Endothelial cell of umbilical vein (primary cell): ENCODE measurements at regions not wholly inside any gene's neighbourhood (a gene's known extent, or its start where the extent isn't known, plus 50 kb on each side); places are given as distances from the start of the nearest gene placed in this dataset.

Experiments used
- BruUV-seq: library from RNA; stranded (reverse); fragments of 400-500 nt; replicated peaks from 2 replicates; lab custom pipeline; 2021; lab: Mats Ljungman, UMichigan
- CTCF ChIA-PET: fragments of 300-600, 350-600 bp; sonication (Branson Sonifier 250); formaldehyde crosslinking; loops from one replicate; lab custom pipeline; 2021; ENCODE audit warnings: antibody characterized with exemption, inconsistent platforms; lab: Charles Lee
- POLR2A ChIA-PET: fragments of 300-600, 350-600 bp; sonication (Branson Sonifier 250); formaldehyde crosslinking; loops from one replicate; lab custom pipeline; 2021; ENCODE audit warnings: antibody characterized with exemption, inconsistent platforms; lab: Charles Lee
- DNase-seq: peaks from one replicate; pipeline ENCODE4 v3.0.0-alpha.2; 2011; ENCODE audit warnings: low read depth, low spot score
- FAIRE-seq: peaks from 2 replicates; lab custom pipeline; 2011; peaks lifted over from hg19 to GRCh38; lab: Jason Lieb, UNC
- H2AFZ ChIP-seq: 2 replicates; pipeline ENCODE4 v1.6.0; 2012; ENCODE audit warnings: low read depth, low read length, control low read depth, inconsistent platforms
- H3K27ac ChIP-seq: 2 replicates; pipeline ENCODE4 v1.5.1; 2011; ENCODE audit warnings: low read depth, mild to moderate bottlenecking, control low read depth, low read length, moderate library complexity; ENCODE audit not compliant: insufficient read depth
- H3K27me3 ChIP-seq, 2 experiments: 2 replicates each; pipeline versions ENCODE4 v1.6.0 to v1.6.1; 2011; ENCODE audit warnings: low read length in 2 of 2, mixed read lengths in 1 of 2; ENCODE audit not compliant: control insufficient read depth in 2 of 2, insufficient read depth in 2 of 2
- H3K36me3 ChIP-seq, 2 experiments: 2 replicates in 1 of 2; 3 replicates in 1 of 2; pipeline ENCODE4 v1.5.1; 2011; ENCODE audit warnings: low read length in 2 of 2, mild to moderate bottlenecking in 1 of 2, moderate library complexity in 1 of 2; ENCODE audit not compliant: control insufficient read depth in 2 of 2, insufficient read depth in 2 of 2; ENCODE audit errors: extremely low read depth in 1 of 2
- H3K4me1 ChIP-seq: 3 replicates; pipeline ENCODE4 v1.5.1; 2011; ENCODE audit warnings: mild to moderate bottlenecking, low read length; ENCODE audit not compliant: control insufficient read depth, insufficient read depth; ENCODE audit errors: extremely low read depth
- H3K4me2 ChIP-seq: 2 replicates; pipeline ENCODE4 v1.6.1; 2011; ENCODE audit warnings: low read length, control low read depth, mixed read lengths; ENCODE audit not compliant: insufficient read depth
- H3K4me3 ChIP-seq, 3 experiments: fragments of 200-600 bp in 1 of 3; sonication (generic), shearing (Covaris generic) in 1 of 3; replicated peaks in 1 of 3; 2 replicates each; pipeline ENCODE4 v1.5.1; 2011 to 2016; ENCODE audit warnings: control low read depth in 3 of 3, low read length in 3 of 3, mild to moderate bottlenecking in 2 of 3, inconsistent platforms in 1 of 3, low read depth in 1 of 3, moderate library complexity in 1 of 3; ENCODE audit not compliant: insufficient read depth in 1 of 3
- H3K79me2 ChIP-seq: 2 replicates; pipeline ENCODE4 v1.6.0; 2012; ENCODE audit warnings: low read length, inconsistent platforms; ENCODE audit not compliant: control insufficient read depth, insufficient read depth
- H3K9ac ChIP-seq: replicated peaks from 2 replicates; pipeline ENCODE3; 2011; ENCODE audit warnings: low read length, control low read depth; ENCODE audit not compliant: insufficient read depth; ENCODE audit errors: extremely low read depth
- H3K9me1 ChIP-seq: replicated peaks from 3 replicates; pipeline ENCODE4 v1.6.0; 2011; ENCODE audit warnings: mild to moderate bottlenecking, low read length; ENCODE audit not compliant: control insufficient read depth, insufficient read depth; ENCODE audit errors: extremely low read depth
- H3K9me3 ChIP-seq: replicated peaks from 2 replicates; pipeline ENCODE4 v1.5.1; 2012; ENCODE audit warnings: low read length, inconsistent platforms; ENCODE audit not compliant: control insufficient read depth, insufficient read depth
- H4K20me1 ChIP-seq: replicated peaks from 2 replicates; pipeline ENCODE3; 2011; ENCODE audit warnings: mild to moderate bottlenecking, low read length; ENCODE audit not compliant: control insufficient read depth, insufficient read depth; ENCODE audit errors: extremely low read depth
- EZH2 ChIP-seq: IDR thresholded peaks from 2 replicates; pipeline ENCODE4 v1.6.1; 2012; ENCODE audit warnings: borderline replicate concordance, low read depth, mild to moderate bottlenecking, moderate library complexity, low read length, inconsistent platforms; ENCODE audit not compliant: severe bottlenecking
- FOS ChIP-seq: IDR thresholded peaks from 2 replicates; pipeline ENCODE4 v1.6.1; 2011; ENCODE audit warnings: mild to moderate bottlenecking, low read length, moderate library complexity, borderline replicate concordance; ENCODE audit not compliant: insufficient read depth
- GATA2 ChIP-seq: IDR thresholded peaks from 2 replicates; pipeline ENCODE4 v1.7.0; 2011; ENCODE audit warnings: low read depth, mild to moderate bottlenecking, moderate library complexity, mixed read lengths, low read length; ENCODE audit not compliant: insufficient read length, insufficient read depth
- JUN ChIP-seq: IDR thresholded peaks from 2 replicates; pipeline ENCODE4 v1.6.1; 2011; ENCODE audit warnings: borderline replicate concordance, low read depth; ENCODE audit not compliant: insufficient read length, insufficient read depth
- MYC ChIP-seq: IDR thresholded peaks from one replicate; pipeline ENCODE4 v1.6.1; 2011; ENCODE audit warnings: mild to moderate bottlenecking, low read depth, low read length
- POLR2A ChIP-seq: IDR thresholded peaks from 2 replicates; pipeline ENCODE4 v1.6.1; 2012; ENCODE audit warnings: low read depth, mild to moderate bottlenecking, control low read depth, low read length
- POLR2AphosphoS5 ChIP-seq: IDR thresholded peaks from 2 replicates; pipeline ENCODE4 v1.6.1; 2012; ENCODE audit warnings: low read depth, mild to moderate bottlenecking, control low read depth, low read length, moderate library complexity; ENCODE audit not compliant: insufficient read depth
- dilution Hi-C: fragments of 300-500 bp; cut with MboI; formaldehyde crosslinking; loops from one replicate; pipeline ENCODE4 v1.15.0; 2019; ENCODE audit warnings: low sequenced_read_pairs; ENCODE audit not compliant: extremely low pct_ligation_motif_present
- intact Hi-C: fragments of 100-400 bp; cut with micrococcal nuclease; formaldehyde crosslinking; loops from one replicate; pipeline ENCODE4 v1.10.0; 2022
- TF ChIP-seq, protein P1 (sequence below), 2 donors: IDR thresholded peaks; 1 replicate in 1 of 2; 2 replicates in 1 of 2; pipeline ENCODE4 v1.5.1; 2011; ENCODE audit warnings: low read length in 2 of 2, mild to moderate bottlenecking in 2 of 2, moderate library complexity in 2 of 2, control low read depth in 1 of 2, inconsistent platforms in 1 of 2, low read depth in 1 of 2; ENCODE audit not compliant: insufficient read depth in 1 of 2; ENCODE audit errors: extremely low read depth in 1 of 2
- TF ChIP-seq, protein P2 (sequence below): IDR thresholded peaks from 2 replicates; pipeline ENCODE4 v1.6.1; 2011; ENCODE audit not compliant: insufficient read depth, insufficient read length

DNA sequence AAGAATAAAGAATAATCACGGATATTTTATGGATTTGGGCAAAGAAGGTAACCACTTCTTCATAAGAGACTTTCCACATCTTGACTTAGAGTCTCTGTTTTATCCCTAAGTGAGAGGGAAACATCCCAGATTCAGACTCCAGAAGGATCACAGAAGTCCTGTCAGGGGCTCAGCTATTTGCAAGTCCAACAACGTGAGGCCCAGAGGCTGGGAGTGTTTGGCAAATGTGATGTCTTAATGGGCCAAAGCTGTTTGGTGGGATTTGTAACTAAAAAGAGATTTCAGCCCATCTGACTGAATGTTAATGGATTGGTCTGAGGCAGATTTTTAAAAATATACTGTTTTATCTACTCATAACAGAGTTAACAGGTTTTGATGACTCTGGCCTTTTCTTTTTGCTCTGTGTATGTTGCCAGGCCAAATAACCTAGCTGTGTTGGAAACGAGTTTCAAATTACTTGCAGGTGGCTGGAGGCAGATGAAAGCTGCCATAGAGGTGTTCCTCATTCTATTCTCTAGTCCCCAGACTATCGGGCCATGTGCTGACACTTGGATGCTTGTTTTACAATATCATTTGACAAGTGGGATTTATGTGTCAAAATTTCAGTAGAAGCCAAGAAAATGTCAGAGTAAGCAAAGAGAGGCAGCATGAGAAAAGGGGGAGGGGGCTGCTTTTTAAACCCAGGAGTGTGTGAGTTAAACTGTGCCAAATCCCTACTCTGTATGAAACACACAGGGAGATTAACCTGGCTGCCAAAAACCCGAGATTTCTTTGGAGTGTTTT, 330.9 kb downstream of the DCHS2 start:
- Histone ChIP-seq H3K9me3 (no peaks in the 10 kb centered on the region), H3K4me3 (no peak overlapping the region), H3K27ac (no peak overlapping the region), H3K9ac (no peak overlapping the region), H3K9me1 (no peaks in the 10 kb centered on the region), H3K4me2 (no peak overlapping the region), H3K27me3 (no peaks in the 10 kb centered on the region), H3K4me1 (no peaks in the 10 kb centered on the region), H4K20me1 (no peaks in the 10 kb centered on the region), H2AFZ (no peak overlapping the region), H3K79me2 (no peaks in the 10 kb centered on the region), H3K36me3 (no peaks in the 10 kb centered on the region)
- CTCF ChIA-PET: no interaction called here
- FAIRE-seq (no peak), DNase-seq (no peak)
- POLR2A ChIA-PET: no interaction called here
- no TSS peak for BruUV-seq
- intact Hi-C loops (no loop called here), dilution Hi-C loops (no loop called here)
- TF ChIP-seq, protein P1, sequence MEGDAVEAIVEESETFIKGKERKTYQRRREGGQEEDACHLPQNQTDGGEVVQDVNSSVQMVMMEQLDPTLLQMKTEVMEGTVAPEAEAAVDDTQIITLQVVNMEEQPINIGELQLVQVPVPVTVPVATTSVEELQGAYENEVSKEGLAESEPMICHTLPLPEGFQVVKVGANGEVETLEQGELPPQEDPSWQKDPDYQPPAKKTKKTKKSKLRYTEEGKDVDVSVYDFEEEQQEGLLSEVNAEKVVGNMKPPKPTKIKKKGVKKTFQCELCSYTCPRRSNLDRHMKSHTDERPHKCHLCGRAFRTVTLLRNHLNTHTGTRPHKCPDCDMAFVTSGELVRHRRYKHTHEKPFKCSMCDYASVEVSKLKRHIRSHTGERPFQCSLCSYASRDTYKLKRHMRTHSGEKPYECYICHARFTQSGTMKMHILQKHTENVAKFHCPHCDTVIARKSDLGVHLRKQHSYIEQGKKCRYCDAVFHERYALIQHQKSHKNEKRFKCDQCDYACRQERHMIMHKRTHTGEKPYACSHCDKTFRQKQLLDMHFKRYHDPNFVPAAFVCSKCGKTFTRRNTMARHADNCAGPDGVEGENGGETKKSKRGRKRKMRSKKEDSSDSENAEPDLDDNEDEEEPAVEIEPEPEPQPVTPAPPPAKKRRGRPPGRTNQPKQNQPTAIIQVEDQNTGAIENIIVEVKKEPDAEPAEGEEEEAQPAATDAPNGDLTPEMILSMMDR (IDR thresholded peaks at IDR 0.05; ENCODE audit: extremely low read depth in 1 of 2, insufficient read depth in 1 of 2, low read depth in 1 of 2, low read length in 2 of 2): no peak
- TF ChIP-seq MYC (no peak), FOS (no peak), POLR2A (no peak), GATA2 (no peak), POLR2AphosphoS5 (no peak), JUN (no peak), EZH2 (no peak)
- TF ChIP-seq, protein P2, sequence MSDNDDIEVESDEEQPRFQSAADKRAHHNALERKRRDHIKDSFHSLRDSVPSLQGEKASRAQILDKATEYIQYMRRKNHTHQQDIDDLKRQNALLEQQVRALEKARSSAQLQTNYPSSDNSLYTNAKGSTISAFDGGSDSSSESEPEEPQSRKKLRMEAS: no peak
